Skeletal muscle satellite cell (primary cell): ENCODE measurements at regions not wholly inside any gene's neighbourhood (a gene's known extent, or its start where the extent isn't known, plus 50 kb on each side); places are given as distances from the start of the nearest gene placed in this dataset.

Experiments used
- H3K27me3 ChIP-seq: 2 replicates; pipeline ENCODE4 v1.7.0; 2013; ENCODE audit warnings: low read length; ENCODE audit not compliant: control insufficient read depth, insufficient read depth
- H3K36me3 ChIP-seq: 2 replicates; pipeline ENCODE4 v1.7.0; 2013; ENCODE audit warnings: mild to moderate bottlenecking, control low read depth, low read length; ENCODE audit not compliant: insufficient read depth
- H3K4me1 ChIP-seq: 2 replicates; pipeline ENCODE4 v1.7.0; 2013; ENCODE audit warnings: low read length; ENCODE audit not compliant: control insufficient read depth, insufficient read depth
- H3K4me2 ChIP-seq: 2 replicates; pipeline ENCODE4 v1.7.0; 2013; ENCODE audit warnings: mild to moderate bottlenecking, low read length
- H3K4me3 ChIP-seq: 2 replicates; pipeline ENCODE4 v1.7.0; 2013; ENCODE audit warnings: low read length
- H3K9ac ChIP-seq: 2 replicates; pipeline ENCODE4 v1.7.0; 2013; ENCODE audit warnings: mild to moderate bottlenecking, low read depth, low read length, moderate library complexity
- H3K9me3 ChIP-seq: replicated peaks from 2 replicates; pipeline ENCODE4 v1.7.0; 2013; ENCODE audit warnings: mild to moderate bottlenecking, control low read depth, low read length

DNA sequence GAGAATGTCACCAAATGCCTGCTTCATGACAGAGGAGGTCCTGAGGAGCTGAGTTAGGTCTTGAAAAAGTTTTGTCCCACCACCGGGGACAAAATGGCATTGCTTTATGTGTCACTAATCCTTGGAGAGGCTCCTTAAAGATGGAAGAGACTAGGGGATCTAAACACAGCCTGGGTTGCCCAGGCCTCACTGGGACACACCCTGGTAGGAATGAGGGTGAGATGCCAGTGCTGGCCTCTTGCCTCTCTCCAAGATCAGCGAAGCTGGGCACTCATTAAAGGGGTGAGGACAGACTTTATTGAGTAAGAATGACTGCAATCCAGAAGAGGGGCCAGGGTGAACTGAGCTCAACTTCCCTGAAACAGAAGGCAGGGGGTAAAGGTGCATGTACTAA is 58.5 kb upstream of the KLF13 start:
- Histone ChIP-seq H3K4me2 (no peak overlapping the region), H3K27me3 (peaks cover 4% of the 10 kb centered on the region), H3K4me3 (no peak overlapping the region), H3K36me3 (no peaks in the 10 kb centered on the region), H3K9ac (no peak overlapping the region), H3K9me3 (no peaks in the 10 kb centered on the region), H3K4me1 (peaks cover 20% of the 10 kb centered on the region)

DNA sequence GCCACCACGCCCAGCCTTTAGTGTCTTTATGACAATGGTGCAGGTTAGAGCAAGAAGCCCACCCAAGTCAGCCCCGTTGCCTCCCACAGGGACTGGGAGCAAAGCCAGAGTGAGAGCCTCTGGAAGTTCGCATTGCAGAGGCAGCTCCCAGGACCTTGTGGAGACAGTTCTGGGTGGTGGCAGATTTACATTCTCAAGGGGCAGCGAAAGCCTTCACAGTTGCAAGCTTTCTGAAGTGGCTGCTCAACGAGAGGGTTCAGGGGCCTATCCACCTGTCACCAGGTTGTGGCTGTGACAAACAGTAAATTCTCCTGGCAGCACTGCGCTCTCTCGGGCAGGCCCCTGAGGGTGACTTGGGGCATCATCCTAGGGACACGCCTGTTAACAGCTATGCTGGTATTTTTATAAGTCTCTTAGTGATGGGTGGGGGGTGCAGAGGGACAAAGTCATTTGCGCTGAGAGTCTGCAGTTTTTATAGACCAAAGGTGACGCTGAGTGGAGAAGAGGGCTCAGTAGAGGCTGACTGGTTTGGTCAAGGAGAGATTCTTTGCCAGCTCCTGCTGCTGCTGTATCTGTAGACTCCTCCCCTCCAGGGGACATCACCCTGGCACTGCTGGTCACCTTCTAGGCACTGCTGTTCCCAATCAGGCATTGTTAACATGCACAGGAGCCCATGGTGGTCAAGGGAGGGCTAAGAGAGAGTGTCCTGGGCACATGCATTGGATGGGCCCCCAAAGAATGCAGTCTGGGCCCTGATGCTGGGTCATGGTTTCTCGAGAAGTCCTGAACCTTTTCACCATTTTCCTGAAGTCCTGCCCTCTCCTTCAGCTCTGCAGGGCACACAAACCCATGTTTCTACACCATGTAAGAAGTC is 57.5 kb upstream of the KLF13 start:
- Histone ChIP-seq H3K9ac (no peak overlapping the region), H3K4me1 (peaks cover 13% of the 10 kb centered on the region), H3K9me3 (no peaks in the 10 kb centered on the region), H3K27me3 (peaks cover 3% of the 10 kb centered on the region), H3K4me2 (no peak overlapping the region), H3K4me3 (no peak overlapping the region), H3K36me3 (no peaks in the 10 kb centered on the region)

DNA sequence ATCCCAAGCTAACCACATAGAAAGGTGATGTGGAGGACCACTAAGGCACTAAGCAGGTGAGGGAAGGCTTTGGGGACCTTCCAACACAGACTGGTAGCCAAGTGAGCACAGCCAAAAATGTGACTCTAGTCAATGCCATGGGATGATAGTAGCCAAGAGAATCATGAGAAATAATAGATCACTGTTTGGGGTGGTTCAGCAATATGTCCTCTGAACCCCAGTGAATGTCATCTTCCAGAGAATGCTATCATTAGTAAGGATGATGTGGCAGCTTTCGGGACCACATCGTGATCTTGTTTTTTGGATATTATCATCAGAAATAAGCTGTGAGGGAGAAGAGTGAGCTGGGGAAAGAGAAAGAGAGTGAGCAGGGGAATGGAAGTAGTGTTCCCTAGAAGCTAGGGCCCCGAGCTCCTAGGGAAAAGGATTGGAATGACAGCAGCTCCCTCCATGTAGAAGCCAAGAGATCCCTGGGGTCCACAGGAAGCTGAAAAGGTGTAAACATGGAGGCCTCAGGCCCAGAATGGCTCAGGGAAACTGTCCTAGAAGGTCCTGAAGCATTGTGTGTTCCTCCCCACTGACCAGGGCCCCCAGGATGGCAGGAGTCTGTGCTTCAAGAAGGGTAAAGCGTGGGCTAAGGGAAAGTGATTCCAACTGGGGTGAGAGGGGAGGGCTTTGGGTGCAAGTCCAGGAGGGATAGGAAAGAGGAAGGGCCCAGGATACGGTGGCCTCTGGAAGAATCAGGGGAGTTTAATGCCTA is 56.6 kb upstream of the KLF13 start:
- no peak overlapping the region for H3K4me3 ChIP-seq
- peaks cover 3% of the 10 kb centered on the region for H3K27me3 ChIP-seq
- H3K4me1 ChIP-seq: peaks cover 16% of the 10 kb centered on the region

DNA sequence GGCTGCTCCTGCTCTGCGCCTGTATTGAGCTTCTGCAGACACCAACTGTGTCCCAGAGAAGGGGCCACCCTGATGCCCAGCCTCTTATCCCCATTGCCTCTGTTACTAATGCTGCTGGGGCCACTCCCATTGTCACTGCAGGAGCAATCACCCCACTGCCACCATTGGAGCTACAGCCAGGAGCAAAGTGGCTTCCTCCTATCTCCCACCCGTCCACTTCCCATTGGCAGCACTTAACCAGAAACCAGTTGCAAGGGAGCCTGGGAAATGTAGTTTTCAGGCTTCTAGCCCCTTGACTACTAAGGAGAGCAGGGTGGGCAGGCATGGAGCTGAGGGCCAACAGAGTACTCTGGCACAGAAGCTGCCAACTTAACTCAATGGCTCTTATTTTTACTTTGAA is 55.9 kb upstream of the KLF13 start:
- Histone ChIP-seq H3K27me3 (peaks cover 3% of the 10 kb centered on the region), H3K4me1 (peaks cover 18% of the 10 kb centered on the region), H3K9ac (no peak overlapping the region), H3K9me3 (no peaks in the 10 kb centered on the region), H3K4me3 (no peak overlapping the region), H3K4me2 (no peak overlapping the region), H3K36me3 (no peaks in the 10 kb centered on the region)

More for the DNA sequence above, 56.6 kb upstream of the KLF13 start:
- Histone ChIP-seq H3K36me3 (no peaks in the 10 kb centered on the region), H3K9ac (no peak overlapping the region), H3K4me2 (no peak overlapping the region), H3K9me3 (no peaks in the 10 kb centered on the region)

GRCh38 chr15:31271224-31271635 is 55.4 kb upstream of the KLF13 start:
- Histone ChIP-seq H3K4me3 (no peak overlapping the region), H3K4me2 (no peak overlapping the region), H3K36me3 (no peaks in the 10 kb centered on the region), H3K9ac (no peak overlapping the region), H3K9me3 (no peaks in the 10 kb centered on the region), H3K27me3 (peaks cover 3% of the 10 kb centered on the region), H3K4me1 (peaks cover 15% of the 10 kb centered on the region)

DNA sequence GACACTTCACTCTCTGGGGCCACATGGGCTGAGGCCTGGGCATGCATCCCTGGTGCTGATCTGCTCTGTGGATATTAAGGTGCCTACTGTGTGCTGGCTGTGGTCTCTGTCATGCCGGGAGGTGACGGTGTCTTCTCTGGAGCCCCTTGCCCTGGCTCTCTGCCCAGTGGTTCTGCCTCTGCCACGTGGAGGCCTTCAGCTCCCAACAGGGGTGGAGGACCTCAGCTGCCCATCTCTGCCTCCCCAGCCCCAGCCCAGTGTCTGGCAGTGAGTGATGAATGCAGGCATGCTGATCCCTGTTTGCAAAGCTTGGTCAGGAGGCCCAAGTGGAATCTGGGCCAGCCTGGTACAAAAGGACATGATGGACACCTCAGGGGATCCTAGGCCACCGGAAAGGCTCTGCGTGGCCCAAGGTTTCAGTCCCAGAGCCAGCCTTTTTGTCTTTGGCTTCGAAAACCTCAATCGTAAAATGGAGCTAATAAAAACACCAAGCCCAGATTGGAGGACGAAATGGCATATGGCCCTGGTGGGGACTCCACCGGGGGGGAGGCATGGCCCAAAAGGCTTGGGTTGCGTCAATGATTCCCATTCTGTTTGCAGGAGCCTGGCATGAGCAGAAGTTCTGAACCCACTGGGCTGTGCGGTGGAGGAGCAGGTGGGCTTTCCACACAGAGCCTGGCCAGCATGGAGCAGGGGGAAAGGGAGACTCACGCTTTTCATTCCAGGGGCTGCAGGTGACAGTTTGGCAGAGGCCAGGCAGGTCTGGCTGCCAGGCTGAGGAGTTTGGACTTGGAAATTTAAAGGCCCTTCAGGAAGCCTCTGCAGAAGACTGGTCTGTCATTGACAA is 54.7 kb upstream of the KLF13 start:
- Histone ChIP-seq H3K4me3 (no peak overlapping the region), H3K9ac (no peak overlapping the region), H3K4me1 (peaks cover 10% of the 10 kb centered on the region), H3K9me3 (no peaks in the 10 kb centered on the region), H3K27me3 (peaks cover 3% of the 10 kb centered on the region), H3K4me2 (no peak overlapping the region), H3K36me3 (no peaks in the 10 kb centered on the region)

- no peak overlapping the region for H3K4me3 ChIP-seq
- H3K36me3 ChIP-seq: no peaks in the 10 kb centered on the region
- peaks cover 9% of the 10 kb centered on the region for H3K4me1 ChIP-seq
Observed at GRCh38 chr15:31272558-31273257, 53.9 kb upstream of the KLF13 start.

GRCh38 chr15:31273258-31273941 is 53.2 kb upstream of the KLF13 start:
- no peak overlapping the region for H3K4me3 ChIP-seq
- no peaks in the 10 kb centered on the region for H3K27me3 ChIP-seq
- no peak overlapping the region for H3K9ac ChIP-seq
- no peaks in the 10 kb centered on the region for H3K36me3 ChIP-seq
- H3K4me2 ChIP-seq: no peak overlapping the region
- peaks cover 9% of the 10 kb centered on the region for H3K4me1 ChIP-seq
- H3K9me3 ChIP-seq: no peaks in the 10 kb centered on the region

More at GRCh38 chr15:31272558-31273257, 53.9 kb upstream of the KLF13 start:
- H3K4me2 ChIP-seq: no peak overlapping the region
- no peak overlapping the region for H3K9ac ChIP-seq
- H3K27me3 ChIP-seq: peaks cover 3% of the 10 kb centered on the region
- no peaks in the 10 kb centered on the region for H3K9me3 ChIP-seq

DNA sequence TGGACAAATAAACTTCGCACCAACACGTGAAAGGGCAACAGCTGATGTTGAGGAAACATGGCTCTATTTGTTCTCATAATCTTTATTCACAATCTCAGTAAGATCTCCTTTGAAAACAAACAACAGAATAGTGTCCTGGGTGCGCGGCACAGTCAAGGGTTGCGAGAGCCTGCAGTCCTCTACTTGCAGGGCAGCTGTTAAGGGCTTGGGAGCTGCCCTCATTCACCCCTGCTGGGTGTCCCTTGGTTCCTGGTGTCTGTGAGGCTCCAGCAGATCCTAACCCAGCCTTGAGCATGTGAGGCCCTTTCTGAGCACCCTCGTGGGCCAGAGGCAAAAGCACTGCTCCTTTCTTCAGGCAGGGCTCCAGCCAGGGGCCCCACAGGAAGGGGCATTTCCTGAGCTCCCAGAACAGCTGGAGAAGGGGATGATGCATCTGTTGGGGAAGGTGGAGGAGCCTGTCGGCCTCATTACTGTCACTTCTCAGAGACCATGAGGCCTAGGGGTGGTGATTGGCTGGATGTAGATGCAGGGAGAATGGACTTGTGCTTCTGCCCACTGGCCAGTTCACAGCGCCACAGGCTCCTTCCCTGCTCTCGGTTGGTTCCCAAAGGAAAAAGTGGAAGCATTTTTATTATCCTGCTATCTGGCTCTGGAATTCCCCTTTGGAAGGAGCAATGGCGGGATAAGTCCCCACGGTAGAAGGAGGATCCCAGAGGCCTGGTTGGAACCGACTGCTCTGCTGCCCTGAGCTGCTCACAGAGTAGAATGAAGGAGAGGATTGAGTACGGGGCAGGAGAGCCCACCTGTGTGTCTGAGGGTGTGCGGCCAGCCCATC is 51.9 kb upstream of the KLF13 start:
- Histone ChIP-seq H3K27me3 (peaks cover 7% of the 10 kb centered on the region), H3K9ac (no peak overlapping the region), H3K9me3 (no peaks in the 10 kb centered on the region), H3K4me2 (no peak overlapping the region), H3K4me1 (peaks cover 9% of the 10 kb centered on the region), H3K4me3 (no peak overlapping the region), H3K36me3 (no peaks in the 10 kb centered on the region)
